Hematopoietic multipotent progenitor cell treated with erythropoietin and hydrocortisone succinate and interleukin-3 and kit ligand, for 6 days (in vitro differentiated cells): ENCODE measurements at regions not wholly inside any gene's neighbourhood (a gene's known extent, or its start where the extent isn't known, plus 50 kb on each side); places are given as distances from the start of the nearest gene placed in this dataset.
"Not testable (repeated sequence)": the region's sequence is repeated elsewhere in the genome, so short reads cannot be mapped to it uniquely, and the experiment has no call there.

Experiments
- DNase-seq: peaks from one replicate; pipeline ENCODE4 v3.0.0-alpha.2; 2015

DNA sequence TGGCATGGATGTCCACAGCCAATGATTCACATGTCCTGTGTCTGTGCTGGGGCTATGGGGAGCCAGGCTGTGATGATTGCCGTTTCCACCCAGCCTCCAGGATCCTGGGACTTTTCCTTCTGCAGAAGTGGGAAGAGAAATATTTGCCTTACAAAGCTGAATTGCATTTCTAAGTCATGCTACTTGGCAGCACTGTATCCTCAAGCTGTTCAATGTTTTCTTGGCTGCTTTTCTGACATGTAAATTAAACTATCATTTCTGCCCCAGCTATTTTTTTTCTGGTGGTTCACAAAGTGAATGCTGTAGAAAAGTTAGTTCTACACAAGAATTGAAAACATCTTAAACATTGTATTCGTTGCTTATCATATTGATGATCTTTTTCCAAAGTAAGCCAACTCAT, 51.9 kb upstream of the TCERG1L start:
- DNase-seq: no peak

DNA sequence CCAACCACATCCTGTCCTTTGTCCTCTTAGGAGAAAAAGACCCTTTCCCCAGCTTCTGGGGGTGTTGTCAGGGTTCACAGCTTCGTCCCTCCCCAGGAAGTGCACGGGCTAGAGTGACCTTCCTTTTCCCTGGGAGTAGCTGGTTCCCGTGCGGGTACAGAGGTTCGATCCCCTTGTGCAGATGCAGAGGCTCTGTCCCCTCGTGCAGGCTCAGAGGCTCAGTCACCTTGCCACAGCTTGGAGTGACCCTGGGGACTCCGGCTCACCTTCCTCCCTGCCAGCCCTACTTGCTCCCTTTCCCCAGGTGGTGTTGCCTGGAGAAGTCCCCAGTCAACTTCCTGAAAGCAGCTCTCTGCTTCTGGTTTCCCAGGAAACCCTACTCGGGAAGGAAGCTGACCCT, 60.0 kb upstream of the TCERG1L start:
- DNase-seq: no peak

DNA sequence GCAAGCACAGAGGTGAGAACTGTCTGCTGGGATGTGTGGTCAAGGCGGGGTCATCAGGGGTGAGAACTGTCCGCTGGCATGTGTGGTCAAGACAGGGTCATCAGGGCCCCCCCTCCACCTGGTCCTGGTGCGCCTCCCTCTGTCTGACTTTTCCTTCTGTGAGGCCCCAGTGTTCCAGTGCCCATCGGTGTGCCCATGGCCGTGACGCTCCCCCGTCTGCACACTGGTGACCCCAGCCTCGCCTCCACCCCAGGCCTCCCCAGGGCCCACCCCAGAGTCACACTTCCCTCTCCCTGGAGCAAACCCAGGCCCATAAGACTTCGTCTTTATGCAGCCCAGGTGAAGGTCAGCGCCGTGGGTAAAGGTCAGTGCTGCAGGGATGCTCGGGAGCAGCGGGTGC, 70.1 kb upstream of the TCERG1L start:
- no peak for DNase-seq

DNA sequence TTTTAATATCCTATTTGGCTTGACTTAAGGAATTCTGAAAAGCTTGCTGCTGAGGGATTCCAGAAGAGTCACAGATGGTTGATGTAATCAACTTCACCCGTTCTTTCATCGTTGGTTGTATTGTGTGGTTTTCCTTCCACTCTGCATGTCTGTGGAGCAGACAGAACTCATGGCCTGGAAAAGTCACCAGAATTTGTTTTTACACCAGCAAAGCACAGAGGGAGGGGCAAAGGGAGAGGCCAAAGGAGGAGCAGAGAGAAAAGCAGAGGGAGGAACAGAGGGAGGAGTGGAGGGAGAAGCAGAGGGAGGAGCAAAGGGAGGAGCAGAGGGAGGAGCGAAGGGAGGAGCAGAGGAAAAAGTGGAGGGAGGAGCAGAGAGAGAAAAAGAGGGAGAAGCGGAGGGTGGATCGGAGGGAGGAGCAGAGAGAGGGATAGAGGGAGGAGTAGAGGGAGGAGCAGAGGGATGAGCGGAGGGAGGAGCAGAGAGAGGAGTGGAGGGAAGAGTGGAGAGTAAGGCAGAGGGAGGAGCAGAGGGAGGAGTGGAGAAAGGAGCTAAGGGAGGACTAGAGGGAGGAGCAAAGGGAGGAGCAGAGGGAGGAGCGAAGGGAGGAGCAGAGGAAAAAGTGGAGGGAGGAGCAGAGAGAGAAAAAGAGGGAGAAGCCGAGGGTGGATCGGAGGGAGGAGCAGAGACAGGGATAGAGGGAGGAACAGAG, 73.8 kb upstream of the TCERG1L start:
- not testable (repeated sequence) for DNase-seq

DNA sequence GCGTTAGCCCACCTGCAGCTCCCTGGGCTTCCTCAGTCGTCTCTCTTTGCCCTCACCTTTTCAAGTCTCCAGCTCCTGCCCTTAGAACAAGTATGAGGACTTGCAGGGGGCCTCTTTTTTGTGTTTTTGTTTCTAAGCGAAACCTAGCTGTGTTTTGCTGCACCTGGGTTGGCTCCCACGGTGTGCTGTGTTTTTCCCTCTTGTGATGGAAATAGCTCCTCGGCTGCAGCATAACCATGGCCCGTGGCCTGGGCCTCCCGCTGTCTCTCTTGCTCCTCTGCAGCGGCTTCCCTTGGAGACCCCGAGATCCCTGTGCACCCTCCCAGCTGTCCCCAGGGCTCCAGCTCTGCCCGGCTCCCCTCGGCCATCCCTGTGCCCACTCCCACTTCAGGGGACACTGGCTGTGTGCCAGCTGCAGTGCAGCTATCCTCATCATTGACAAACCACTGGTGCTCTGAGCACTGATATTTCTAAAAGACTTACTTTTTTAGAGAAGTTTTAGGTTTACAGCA, 75.6 kb upstream of the TCERG1L start:
- DNase-seq: no peak

DNA sequence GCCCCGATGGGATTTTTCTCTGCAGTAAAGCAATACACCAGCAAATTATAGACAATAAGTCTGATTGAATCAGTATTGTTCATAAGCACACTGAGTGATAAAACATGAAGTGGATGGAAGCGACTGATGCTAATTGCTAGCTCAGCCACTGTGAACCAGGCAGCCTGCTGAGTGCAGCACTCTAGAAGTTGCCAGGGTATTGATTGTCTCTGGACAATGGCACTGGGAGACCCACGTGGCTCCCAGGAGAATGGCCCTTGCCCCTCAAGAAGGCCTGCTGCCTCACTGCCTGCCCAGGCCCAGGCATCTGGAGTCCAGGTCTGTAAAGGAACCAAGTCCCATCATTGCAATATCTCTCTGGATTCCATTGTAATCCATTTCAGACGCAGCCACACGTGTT, 80.4 kb upstream of the TCERG1L start:
- no peak for DNase-seq

DNA sequence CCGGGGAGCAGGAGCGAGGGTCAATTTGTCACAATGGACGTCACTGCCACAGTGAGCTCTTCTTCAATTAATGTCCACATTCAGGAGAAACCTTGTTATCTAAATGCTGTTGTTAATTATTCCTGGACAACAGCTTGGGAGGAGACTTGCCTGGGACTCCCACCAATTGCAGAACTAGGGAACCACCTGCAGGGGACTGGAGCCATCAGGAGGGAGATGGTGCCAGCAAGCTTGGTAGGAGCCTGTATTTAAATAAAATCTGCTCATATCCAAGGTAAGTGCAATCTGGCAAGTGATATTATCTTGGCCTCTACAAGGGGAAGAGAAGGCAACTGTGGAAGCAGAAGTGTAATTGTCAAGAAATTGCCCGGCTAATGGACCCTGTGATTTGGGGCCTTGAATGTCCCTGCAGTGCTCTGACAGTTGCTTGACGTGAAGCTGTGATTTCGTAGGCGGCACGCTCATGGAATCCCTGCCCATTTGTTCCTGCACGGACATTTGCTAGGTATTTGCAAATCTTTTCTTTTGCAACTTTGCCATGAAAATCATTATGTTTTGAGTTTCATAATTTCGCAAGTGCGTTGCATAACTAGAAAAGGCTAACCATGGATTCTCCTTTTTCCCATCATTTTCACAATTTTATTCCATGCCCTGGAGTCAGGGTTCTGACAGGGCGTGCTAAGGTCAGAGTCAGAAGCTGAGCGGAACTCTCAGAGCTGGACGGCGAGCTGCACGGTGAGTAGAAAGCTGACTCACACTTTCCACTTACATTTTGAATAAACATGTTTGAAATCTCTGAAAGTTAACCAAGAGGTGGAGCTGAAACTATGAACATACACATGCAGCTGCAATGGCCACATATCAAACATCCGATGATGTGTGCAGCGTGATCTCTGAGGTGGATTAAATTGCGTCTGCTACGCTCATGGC, 84.9 kb upstream of the TCERG1L start:
- DNase-seq: no peak

DNA sequence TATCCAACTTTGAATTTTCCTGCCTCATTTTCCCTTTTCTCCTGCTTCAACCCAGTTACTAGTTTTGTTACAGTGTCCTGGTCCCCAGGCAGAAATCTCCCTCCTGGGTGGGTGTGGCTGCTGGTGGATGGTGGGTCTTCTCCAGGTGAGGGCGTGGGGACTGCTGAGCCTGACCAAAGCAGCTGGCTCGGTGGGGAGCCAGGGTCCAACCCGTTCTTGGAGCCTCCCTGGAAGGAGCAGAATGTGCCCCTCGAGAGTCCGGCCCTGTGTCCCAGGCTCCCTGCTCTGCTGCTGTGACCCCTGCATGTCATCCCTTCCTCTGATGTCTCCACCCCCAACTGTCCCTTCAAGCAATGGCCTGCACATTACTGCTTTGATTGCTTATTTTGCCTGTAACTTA, 86.6 kb upstream of the TCERG1L start:
- DNase-seq: no peak

DNA sequence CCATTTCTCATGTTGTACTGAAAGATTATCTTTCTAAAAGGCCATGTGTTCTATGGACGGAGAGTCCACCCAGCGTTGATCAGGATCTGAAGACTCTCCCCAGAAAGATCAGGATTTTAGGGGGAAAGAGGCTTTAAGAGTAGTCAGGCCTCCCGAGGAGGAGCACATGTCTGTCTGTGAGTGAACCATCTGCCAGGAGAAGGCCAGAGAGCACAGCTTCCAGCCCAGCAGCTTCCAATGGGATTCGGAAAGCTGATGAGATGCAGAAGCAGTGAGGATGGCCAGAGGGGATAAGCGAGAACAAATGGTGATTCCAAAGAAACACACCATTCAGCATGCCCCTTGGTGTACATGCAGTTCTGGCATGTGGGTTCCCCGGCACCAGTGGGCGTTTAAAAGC, 88.5 kb upstream of the TCERG1L start:
- DNase-seq: no peak

DNA sequence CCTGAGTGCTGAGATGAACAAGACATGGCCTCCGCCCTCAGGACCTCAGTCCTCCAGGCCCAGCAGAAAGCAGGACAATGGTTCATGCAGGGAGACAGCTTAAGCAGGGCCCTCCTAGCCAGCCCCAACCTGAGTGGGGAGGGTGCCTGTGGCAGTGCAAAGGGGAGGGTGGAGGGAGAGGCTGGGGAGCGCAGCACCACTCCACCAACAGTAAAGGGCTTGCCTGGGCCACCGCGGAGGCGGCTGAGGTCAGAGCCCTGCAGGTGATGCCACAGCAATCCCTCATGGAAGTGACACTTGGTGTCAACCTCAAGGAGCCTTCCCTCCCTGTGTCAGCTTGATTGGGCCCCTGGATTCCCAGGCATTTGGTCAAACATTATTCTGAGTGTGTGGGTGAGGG, 89.0 kb upstream of the TCERG1L start:
- no peak for DNase-seq

DNA sequence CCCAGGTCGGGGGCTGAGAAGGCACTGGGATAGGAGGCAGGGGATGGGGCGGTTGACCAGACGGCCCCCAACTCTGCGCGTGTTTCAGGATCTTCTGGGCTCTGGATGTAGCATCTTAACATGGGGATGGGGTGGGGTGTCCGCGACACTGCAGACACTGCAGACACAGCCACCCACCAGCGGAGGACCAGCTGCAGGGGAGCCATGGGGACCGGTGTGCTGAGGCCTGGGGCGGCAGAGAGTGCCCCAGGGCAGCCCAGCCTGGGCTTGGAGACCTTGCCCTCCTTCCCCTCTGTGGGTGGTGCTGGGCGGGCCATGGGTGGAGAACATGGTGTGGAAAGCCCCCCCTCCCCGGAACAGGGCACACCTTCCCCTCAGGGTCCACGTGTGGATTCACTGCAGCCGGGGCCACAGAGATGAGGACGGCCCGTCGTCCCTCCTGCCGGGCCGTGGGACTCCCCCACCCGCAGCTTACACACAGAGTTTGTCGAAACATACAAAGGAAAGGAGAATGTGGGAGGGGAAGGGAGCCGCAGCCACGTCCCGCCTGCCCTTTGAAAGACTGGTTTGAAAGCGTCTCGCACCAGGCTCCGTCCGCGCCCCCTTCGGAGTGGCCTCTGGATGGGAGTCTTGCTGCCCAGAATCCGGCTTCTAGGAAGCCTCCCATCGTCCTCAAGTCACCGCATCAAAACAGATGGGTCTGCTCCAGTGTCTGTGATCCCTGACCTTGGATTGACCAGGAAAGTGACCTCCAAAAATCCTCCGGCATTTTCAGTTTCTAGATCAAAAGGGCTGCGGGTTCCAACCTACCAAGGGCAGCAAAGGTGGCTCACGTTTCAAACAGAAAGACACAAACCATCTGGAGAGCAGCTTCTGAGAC, 91.5 kb upstream of the TCERG1L start:
- DNase-seq: no peak

DNA sequence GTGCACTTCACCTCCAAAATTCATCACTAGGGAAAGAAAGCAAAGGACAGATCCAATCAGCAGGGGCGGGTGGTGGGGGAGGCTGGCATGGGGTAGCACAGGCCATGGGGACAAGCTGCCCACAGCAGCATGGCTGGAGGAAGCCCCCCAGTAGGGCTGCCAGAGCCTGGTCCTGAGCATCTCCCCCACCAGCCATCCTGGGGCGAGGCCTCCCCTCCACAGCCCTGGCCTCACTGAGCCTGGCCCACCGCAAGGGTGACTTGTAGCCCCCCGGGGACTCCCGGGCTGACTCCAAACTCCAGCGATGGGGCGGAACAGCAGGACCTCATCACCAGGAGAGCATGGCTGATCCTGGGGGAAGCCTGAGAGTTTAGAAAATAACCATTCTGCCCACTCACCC, 92.4 kb upstream of the TCERG1L start:
- DNase-seq: no peak

DNA sequence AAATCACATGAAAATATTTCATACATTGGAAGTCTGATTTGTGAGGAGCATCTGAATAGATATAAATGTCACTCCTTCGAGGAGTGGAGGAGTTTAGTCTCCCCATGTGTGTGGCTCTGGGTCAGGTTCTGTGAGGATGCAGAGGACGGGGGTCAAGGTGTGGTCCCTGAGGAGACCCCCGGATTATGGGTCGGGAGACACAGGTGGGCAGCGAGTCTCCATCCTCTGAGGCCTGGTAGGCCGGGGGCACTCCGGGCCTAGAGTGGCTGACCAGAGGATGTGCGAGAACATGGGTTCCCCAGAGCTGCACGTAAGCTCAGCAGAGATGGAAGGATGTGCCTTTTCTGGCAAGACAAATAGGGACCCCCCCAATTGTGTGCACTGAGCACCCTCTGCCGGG, 93.4 kb upstream of the TCERG1L start:
- DNase-seq: no peak

DNA sequence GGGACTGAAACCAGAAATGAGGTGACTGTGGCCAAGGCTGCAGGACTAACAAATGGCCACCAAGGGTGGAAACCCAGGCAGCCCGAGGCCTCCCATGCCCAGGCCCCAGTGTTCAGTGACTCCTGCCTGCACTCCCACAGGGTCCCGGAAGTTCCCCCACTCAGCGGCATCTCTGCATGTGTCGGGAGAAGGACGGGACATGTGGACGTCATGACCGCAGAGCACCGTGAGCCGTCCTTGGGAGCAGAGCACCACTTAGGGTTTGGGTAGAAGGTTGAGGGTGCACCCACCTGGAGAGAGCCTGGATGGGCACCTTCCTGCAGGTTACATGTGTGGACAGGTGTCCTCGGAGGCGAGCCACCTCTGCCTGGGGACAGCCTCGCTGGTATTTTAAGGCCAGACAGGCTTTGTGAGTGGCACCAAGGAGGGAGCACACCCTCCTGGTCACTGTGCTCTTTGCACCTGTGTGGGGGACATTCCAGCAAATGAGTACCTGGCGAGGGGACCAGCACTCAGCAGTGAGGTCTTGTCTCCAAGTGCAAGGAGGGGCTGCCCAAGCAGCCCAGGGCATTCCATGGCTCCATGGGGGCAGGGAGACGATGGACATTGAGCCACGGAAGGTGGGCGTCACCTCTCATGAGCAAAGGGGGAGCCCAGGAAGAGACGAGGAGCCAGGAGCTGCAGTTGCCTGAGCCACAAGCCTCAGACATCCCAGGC, 95.3 kb upstream of the TCERG1L start:
- DNase-seq: no peak

DNA sequence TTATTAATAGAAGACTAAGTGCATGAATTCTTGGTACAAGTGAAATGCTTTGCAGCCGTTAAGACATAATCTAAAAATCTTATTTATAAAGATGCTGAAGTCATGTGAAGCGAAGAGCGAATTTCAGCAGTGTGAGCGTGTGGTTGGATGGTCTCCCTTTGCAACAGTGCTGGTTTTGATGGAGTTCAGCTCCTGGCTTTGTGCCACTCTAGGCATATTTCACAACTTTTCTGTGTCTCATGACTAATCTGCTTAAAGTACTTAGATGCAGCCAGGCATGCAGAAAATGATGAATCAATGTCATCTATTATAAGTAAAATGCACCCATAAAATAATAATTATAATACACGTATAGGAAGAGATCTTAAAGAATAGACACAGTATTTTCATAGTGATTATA, 107.2 kb upstream of the TCERG1L start:
- no peak for DNase-seq

DNA sequence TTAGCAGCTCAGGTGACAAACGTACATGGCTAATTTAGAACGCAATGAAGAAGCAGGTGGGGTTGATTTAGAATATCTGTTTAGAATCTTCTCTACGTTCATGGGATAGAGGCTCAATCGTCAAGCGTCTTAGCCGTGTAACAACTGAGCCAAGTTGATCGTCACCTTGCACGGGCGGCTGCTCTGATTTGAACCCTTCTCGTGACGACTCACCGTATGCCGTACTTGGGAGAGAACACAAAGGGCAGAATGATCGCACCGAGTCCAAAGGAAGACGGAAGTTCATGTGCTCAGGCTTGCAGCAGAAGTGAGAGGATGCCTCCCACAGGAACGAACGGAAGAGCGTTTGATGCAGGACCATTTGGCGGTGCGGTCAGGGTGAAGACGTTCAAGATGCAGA, 108.3 kb upstream of the TCERG1L start:
- no peak for DNase-seq

DNA sequence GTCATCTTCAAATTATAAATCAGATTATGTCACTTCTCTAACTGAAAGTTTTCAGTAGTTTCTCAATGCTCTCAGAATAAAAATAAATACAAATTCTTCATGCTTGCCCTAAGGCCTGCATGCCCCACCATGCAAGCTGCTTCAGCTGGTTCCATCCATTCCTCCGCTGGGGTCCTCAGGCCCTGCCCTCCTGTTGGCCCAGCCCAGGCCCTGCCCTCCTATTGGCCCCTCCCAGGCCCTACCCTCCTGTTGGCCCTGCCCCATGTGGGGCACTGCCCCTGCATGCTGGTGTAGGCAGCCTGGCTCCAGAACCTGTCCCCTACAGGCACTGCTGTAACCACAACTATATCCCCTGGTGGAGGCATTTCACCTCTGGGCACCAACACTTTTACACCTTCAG, 109.3 kb upstream of the TCERG1L start:
- DNase-seq: no peak

DNA sequence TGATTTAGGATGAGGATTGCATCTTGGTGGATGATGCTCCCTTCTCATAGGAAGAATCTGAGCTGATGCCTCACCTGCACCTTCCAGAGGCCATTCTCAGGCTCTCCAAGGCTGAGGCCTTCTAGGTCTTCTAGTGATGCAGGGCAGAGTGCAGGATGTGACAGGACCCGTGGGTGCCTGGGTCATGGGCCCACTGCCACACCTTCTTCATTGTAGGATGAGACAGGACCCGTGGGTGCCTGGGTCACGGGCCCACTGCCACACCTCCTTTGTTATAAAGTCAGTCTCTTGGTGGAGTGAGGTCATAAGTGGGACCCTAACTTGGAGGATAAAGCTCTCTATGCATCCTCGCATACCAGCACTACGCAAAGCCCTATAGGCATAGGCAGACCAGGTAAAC, 109.9 kb upstream of the TCERG1L start:
- DNase-seq: no peak

DNA sequence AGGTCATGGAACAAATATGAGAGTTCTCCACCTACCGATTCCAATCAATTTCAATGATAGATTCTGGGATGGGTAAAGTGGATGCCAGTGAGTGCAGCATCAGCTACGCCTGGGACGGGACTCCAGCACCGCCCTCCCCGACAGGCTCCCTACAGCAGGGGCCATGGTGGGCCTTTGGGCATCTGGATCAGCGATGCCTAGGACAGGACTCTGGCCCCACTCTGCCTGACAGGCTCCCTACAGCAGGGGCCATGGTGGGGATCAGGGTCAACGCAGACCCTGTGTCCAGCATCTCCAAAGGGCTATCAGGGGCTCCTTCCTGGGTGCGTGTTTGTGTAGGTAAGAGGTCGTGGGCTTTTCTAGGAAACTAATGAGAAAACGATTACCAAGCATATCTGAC, 111.2 kb upstream of the TCERG1L start:
- no peak for DNase-seq

DNA sequence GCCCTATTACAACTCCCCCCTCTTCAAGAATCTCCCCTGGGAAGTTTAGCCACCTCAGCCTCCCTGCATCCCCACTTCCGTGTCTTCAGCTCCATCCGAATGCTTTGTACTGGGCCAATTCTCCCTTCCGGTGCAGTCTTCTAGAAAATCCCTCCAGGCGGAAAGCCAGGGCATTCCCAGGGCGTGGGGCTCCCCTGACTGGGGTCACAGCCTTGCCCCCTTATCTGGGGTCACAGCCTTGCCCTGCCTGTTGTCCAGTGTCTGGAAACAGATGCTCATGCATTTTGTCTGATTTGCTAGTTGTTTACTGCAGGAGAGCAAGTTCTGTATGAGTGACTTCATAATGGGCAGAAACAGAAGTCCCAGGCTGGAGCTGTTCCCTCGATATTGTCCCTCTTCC, 112.5 kb upstream of the TCERG1L start:
- DNase-seq: no peak

DNA sequence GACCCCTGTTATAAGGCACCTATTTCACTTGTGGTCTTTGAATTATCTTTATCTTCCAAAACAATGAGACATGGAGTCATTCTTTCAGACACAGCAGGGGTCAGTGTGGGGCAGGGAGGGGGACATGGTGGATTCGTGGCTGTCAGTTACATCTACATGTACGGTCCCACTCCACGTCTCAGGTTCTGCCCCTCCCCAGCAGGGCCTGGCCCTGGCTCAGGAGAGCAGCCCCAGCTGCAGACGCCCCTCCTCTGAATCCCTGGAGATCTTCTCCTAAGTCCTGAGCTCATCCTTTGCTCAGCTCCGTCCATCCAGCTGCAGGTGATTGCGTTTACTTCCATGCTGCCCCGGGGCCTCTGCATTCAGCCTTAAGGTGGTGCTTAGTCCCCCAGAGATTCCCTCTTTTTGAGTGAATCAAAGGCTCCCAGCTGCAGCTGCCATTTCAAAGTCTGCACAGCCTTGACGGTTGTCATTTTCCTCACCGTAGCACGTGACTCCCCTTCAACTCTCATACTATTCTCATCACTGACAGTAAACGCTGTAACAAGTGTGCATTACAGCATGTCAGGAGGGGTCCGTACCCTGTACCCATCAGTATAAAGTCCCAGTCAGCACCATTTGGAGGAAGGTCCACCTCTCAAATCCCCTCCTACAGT, 113.4 kb upstream of the TCERG1L start:
- no peak for DNase-seq
